Stromal cell of bone marrow (primary cell): ENCODE measurements at regions not wholly inside any gene's neighbourhood (a gene's known extent, or its start where the extent isn't known, plus 50 kb on each side); places are given as distances from the start of the nearest gene placed in this dataset.
"Not testable (repeated sequence)": the region's sequence is repeated elsewhere in the genome, so short reads cannot be mapped to it uniquely, and the experiment has no call there.

Experiments
- DNase-seq: peaks from one replicate; pipeline ENCODE4 v3.0.0-alpha.2; 2012; ENCODE audit warnings: low read depth

- no peak for DNase-seq
Measured at GRCh38 chr3:5750874-5751640, 563.5 kb downstream of the EDEM1 start.

GRCh38 chr3:5754602-5755001, 567.1 kb downstream of the EDEM1 start:
- no peak for DNase-seq

- DNase-seq = no peak
Measured at GRCh38 chr3:5756443-5756842, 568.9 kb downstream of the EDEM1 start.

GRCh38 chr3:5757213-5757804, 569.8 kb downstream of the EDEM1 start:
- no peak for DNase-seq

DNA sequence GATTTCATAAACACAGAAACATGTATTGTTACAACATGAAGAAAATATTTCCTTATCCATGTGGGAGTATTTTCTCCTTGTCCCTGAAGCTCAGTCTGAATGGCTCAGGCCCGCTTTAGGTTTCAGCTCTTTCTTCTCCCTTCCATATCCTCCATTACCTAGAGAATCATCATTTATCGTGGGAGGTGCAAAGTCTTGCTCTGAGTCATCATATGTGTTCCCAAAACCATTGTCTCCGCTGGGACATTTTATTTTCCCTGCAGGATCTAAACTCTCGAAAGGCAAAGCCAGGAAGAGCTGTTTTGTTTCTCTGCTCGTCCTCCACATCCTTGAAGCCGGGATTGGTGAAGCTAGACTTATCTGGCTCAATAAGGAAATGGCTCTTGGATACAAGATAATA, 571.2 kb downstream of the EDEM1 start:
- DNase-seq = no peak

DNA sequence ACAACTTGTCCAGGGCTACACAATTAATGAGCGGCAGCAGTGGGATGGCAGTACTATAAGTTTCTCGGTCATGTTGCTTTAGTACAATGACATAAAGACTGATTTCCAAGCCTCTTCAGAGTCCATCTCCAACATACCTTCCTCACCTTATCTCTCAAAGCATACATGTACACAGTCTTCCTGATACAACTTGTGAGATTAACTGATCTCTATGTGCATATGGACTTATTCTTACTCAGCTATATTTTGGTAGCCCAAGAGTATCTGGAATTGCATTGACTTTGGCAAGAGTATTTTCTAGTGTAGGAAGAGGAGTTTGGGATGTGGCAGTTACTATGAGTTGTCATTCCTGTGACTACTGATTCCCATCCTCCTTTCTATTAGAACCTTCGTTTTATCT, 575.0 kb downstream of the EDEM1 start:
- no peak for DNase-seq

- DNase-seq = no peak
Measured at GRCh38 chr3:5766848-5767247, 579.3 kb downstream of the EDEM1 start.

DNA sequence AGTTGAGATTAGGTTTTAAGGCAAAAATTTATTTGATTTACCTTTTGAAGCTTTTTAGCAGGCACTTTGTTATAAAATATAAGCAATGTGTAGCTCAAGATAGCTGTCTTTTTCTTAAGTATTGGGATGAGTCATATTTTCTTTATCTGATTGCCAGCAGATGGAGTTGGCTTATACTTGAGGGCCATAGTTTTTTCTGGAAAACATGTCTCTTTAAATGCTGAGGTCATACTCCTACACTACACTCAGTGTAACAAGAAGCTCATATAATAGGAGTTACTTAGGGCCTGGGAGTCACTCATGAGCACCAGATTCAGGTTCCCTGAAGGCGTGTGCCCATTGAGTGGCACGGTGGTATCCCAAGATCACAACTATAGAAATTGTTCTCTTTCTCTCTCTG, 579.8 kb downstream of the EDEM1 start:
- DNase-seq = no peak

DNA sequence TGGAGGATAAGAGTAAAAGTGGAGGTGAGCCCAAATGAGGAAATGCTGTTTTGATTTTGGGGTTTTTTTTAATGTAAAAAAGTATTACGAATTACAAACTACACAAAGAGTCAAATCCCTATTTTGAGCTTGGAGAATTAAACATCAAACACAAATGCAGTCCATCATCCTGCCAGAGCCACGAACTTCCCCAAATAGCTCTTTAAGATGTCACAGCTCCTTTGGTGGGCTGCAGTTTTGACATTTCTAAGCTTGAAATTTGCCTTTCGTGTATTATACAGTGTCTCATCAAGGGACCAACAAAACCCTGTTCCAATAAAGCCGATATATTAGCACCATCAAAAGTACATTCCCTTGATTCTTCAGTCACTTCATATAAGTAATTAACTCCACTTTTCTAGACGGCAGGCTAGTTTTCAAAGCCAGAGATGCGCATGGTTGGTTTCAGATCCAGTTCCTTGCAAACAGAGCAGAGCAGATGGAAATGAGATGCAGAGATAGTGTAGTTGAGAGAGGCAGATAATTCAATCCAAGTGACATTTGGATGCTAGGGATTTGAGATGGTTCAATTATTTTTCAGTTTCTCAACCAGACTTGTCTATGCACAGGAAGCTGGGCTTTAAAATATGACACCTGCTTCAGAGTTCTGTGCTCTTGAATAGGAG, 580.9 kb downstream of the EDEM1 start:
- no peak for DNase-seq

- no peak for DNase-seq
Measured at GRCh38 chr3:5769825-5770224, 582.3 kb downstream of the EDEM1 start.

DNA sequence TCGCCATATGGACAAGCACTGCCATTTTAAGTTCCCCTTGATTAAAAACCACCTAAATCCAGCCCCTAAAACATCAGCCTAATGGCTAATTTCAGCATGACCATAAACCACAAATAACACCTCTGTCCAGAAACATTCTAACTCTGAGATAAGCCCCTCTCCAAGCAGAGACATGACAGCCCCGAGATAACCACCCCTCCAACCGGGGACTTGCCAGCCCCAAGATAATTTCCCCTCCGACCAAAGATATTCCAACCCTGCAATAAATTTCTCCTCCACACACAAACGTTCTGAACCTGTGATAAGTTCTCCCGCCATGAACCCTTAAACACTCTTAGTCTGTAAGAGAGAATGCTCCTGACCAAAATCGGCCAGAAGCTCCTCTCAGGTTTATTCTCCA, 586.8 kb downstream of the EDEM1 start:
- no peak for DNase-seq

- DNase-seq = not testable (repeated sequence)
Measured at GRCh38 chr3:5775100-5775499, 587.6 kb downstream of the EDEM1 start.

DNA sequence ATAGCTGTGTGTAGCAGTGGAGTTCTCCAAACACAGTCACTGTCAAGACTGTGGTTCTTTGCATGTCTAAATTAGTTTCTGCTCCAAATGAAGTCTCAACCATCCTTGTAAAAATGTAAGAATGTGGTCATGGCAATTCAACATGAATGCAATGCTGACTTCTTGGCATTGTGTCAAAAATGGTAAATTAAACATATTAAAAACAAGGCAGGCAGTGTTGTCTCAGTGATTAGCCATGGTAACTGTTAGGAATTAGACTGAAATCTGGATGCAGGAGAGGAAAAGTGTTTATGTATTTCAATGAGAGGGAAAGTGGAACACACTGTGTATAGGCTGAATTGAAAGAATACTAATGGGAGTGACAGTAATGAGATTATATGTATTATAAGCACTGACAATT, 597.2 kb downstream of the EDEM1 start:
- no peak for DNase-seq

DNA sequence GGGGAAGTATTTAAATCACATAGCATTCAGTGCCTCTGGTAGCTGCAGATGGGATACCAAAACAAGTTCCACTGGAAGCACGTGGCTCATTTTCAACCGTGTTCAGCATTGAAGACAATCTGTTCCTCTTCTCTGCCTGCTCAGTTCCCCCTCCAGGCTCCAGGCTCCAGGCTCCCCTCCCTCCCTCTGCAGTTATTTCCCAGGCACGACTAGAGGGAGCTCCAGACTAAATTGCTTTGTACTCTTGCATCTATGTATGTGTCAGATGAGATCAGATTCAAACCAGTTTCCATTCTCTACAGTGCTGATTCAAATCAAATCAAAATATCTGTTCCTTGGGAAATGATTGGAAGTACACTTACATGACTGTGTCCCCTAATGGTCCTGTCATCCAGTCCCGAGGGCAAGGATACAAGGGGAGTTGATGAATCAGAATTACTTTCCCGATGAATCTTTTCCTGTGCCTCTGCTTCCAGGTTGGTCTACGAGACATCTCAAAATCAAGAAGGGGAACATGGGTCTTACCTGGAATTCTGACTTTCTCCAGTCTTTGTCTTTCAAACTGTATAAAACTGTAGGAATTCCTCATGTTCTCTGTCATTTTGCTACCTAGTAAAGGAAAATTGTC, 600.5 kb downstream of the EDEM1 start:
- DNase-seq = no peak

GRCh38 chr3:5788496-5788895, 601.0 kb downstream of the EDEM1 start:
- DNase-seq = no peak

DNA sequence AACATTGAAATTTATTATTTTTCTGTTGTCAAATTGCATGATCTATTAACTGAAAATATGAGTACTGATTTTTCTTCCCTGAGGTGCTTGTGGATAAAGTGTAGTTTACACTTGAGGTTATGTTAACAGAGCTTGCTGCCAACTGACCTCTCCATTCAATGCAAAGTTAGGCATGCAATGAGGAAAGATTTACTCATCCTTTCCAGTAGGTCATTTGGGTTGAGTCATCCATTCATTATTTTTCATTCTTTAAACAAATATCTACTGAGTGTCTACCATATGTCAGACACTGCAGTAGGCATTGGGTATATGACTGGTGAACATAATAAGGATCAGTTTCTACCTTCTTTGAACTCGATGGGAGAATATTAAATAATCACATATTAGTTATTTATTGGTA, 604.1 kb downstream of the EDEM1 start:
- DNase-seq = peak; percentile 10

DNA sequence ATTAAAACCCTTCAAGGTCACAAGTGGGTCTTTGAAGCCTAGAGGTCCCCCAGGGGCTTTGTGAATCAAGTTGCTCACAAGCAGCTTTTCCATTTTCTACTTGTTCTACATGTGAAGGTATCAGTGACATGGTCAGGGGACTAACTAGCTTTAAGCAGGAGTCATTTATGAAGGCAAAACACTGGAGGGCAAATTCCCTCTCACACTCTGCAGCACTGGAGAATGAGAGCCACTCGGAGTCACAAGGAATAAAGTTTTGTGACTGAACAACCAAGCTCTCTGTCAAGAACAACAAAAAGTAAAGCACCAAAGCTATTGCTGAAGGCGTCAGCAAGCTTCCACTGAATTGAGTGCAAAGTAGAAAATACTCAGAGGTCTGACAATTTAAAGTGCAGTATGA, 609.0 kb downstream of the EDEM1 start:
- DNase-seq = no peak

GRCh38 chr3:5798809-5799208, 611.3 kb downstream of the EDEM1 start:
- DNase-seq = no peak

- no peak for DNase-seq
Measured at GRCh38 chr3:5799398-5799797, 611.9 kb downstream of the EDEM1 start.

- no peak for DNase-seq
Measured at GRCh38 chr3:5800965-5801364, 613.5 kb downstream of the EDEM1 start.

DNA sequence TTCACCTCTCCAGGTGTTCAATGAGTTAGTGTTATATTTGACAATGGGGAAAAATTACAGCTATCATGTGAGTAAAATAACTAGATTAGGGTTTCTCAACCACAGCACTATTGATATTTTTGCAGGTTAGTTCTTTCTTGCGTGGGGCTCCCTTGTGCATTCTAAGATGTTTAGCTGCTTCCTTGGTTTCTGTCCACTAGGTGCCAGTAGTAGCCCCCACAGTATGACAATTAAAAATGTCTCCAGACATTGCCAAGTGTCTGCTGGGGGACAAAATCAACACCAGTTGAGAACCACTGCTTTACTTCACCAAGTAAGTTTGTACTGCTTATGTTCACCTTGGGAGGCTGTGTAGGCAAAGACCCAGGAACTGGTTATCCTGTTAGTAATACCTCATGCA, 618.7 kb downstream of the EDEM1 start:
- no peak for DNase-seq

DNA sequence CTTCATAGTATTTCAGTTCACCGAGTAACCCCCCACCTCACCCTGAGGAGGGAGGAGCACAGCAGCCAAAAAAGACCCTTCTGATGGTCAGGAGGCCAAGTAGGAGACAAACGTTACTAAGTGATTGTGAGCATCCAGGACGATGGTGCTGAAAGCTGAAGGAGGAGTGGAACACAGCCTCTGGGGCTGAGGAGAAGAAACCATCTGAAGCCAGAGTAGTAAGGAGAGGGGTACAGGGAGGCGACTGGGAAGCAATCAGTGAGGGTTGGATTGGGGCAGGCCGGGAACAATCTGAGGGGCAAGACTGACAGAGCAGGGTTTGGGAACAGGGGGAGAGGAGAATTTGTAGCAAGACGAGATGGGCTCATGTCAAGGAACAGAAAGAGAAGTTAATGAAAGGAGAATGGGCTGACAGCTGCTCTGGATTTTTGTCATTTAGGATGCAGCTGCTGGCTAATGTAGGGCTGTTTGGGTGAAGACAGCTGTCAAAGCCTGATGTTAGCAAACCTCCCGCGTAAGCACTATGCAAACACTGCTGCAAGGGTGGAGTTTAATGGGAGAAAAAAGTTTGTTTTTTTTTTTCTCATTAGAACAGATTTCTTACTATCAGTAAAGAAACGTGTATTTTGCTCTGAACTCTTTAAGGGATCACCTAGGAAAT, 622.2 kb downstream of the EDEM1 start:
- no peak for DNase-seq

GRCh38 chr3:5811016-5811415, 623.5 kb downstream of the EDEM1 start:
- no peak for DNase-seq
